ENCODE measurements at regions not wholly inside any gene's neighbourhood (a gene's known extent, or its start where the extent isn't known, plus 50 kb on each side); places are given as distances from the start of the nearest gene placed in this dataset.

DNA sequence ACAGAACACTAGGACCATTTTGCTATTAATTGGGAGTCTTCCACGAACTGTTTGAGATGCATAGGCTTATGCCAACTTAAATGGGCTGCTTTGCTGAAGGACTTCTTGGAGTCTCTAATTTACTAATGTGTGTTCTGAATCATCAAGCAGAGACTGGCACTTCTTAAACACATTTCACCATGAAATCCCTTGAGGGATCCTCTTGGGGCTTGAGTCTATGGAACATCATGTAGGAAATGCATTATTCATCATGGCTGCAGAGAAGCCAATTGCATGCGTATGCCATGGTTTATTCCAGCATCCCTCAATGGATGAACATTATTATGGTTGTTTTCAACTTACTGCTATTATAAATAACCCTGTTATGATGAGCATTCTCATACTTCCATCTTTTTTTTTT, 73.4 kb downstream of the FGD2 start:
- H3K27ac ChIP-seq (ENCODE audit: low read depth, low read length) = no peak overlapping the region
- no peak overlapping the region for H3K4me3 ChIP-seq (ENCODE audit: insufficient read depth, low read depth, low read length)
- no peak overlapping the region for H2AFZ ChIP-seq (ENCODE audit: low read depth, low read length)
- no peak for FAIRE-seq
- H3K79me2 ChIP-seq (ENCODE audit: insufficient read depth, low read length) = no peaks in the 10 kb centered on the region
- TF ChIP-seq, protein P1, sequence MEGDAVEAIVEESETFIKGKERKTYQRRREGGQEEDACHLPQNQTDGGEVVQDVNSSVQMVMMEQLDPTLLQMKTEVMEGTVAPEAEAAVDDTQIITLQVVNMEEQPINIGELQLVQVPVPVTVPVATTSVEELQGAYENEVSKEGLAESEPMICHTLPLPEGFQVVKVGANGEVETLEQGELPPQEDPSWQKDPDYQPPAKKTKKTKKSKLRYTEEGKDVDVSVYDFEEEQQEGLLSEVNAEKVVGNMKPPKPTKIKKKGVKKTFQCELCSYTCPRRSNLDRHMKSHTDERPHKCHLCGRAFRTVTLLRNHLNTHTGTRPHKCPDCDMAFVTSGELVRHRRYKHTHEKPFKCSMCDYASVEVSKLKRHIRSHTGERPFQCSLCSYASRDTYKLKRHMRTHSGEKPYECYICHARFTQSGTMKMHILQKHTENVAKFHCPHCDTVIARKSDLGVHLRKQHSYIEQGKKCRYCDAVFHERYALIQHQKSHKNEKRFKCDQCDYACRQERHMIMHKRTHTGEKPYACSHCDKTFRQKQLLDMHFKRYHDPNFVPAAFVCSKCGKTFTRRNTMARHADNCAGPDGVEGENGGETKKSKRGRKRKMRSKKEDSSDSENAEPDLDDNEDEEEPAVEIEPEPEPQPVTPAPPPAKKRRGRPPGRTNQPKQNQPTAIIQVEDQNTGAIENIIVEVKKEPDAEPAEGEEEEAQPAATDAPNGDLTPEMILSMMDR (IDR thresholded peaks at IDR 0.05; ENCODE audit: insufficient read depth, low read depth, low read length) = no peak
- no peak for TF ChIP-seq EZH2 (IDR thresholded peaks at IDR 0.05; ENCODE audit: insufficient read depth, low read length)
- no peak overlapping the region for H3K4me2 ChIP-seq (ENCODE audit: low read length)
- H3K4me1 ChIP-seq (ENCODE audit: insufficient read depth, low read length) = peaks cover 12% of the 10 kb centered on the region
- no peaks in the 10 kb centered on the region for H3K9me3 ChIP-seq (ENCODE audit: insufficient read depth, low read depth, low read length)
- DNase-seq (ENCODE audit: low read depth) = no peak
- H3K36me3 ChIP-seq (ENCODE audit: insufficient read depth, low read length) = no peaks in the 10 kb centered on the region
- H3K9ac ChIP-seq (ENCODE audit: low read length) = no peak overlapping the region
- Mint-ChIP-seq H3K27ac (ENCODE audit: unreplicated experiment) (no peak overlapping the region), H3K9me3 (ENCODE audit: unreplicated experiment) (peaks cover 2% of the 10 kb centered on the region), H3K36me3 (ENCODE audit: low read depth, unreplicated experiment) (no peaks in the 10 kb centered on the region), H3K4me1 (ENCODE audit: low read depth, unreplicated experiment) (peaks cover 23% of the 10 kb centered on the region), H3K27me3 (ENCODE audit: low read depth, unreplicated experiment) (peaks cover 2% of the 10 kb centered on the region), H3K4me3 (ENCODE audit: unreplicated experiment) (no peak overlapping the region)
- H3K27me3 ChIP-seq (ENCODE audit: insufficient read depth, low read length) = no peaks in the 10 kb centered on the region
- H4K20me1 ChIP-seq (ENCODE audit: insufficient read depth, low read length) = no peaks in the 10 kb centered on the region

DNA sequence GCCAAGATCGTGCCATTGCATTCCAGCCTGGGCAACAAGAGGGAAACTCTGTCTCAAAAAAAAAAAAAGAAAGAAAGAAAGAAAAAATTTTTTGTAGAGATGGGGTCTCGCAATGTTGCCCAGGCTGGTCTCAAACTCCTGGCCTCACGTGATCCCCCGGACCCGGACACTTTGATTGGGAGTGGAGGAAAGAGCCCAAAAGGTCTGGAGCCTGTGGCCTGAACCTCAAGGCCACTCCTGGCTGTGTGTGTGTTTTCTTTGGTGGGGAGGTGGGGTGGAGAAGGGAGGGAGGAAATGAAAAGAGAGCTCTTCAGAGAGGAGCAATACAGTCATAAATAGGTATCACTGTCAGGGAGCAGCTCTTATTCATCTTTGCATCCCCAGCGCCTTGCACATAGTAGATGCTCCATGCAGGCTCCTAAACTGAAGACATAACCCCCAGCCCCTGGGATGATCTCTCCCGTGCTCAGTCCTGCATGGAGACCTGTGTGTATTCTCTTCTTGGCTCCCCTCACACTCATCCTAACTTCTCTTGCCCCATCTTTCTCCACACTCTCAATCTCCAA, 75.7 kb downstream of the FGD2 start:
- Mint-ChIP-seq H3K4me3 (ENCODE audit: unreplicated experiment) (no peak overlapping the region), H3K9me3 (ENCODE audit: unreplicated experiment) (peaks cover 2% of the 10 kb centered on the region), H3K4me1 (ENCODE audit: low read depth, unreplicated experiment) (peaks cover 19% of the 10 kb centered on the region), H3K27ac (ENCODE audit: unreplicated experiment) (no peak overlapping the region), H3K27me3 (ENCODE audit: low read depth, unreplicated experiment) (peaks cover 2% of the 10 kb centered on the region), H3K36me3 (ENCODE audit: low read depth, unreplicated experiment) (no peaks in the 10 kb centered on the region)
- H4K20me1 ChIP-seq (ENCODE audit: insufficient read depth, low read length) = no peaks in the 10 kb centered on the region
- H3K9me3 ChIP-seq (ENCODE audit: insufficient read depth, low read depth, low read length) = no peaks in the 10 kb centered on the region
- H3K9ac ChIP-seq (ENCODE audit: low read length) = no peak overlapping the region
- H3K27ac ChIP-seq (ENCODE audit: low read depth, low read length) = no peak overlapping the region
- H3K4me3 ChIP-seq (ENCODE audit: insufficient read depth, low read depth, low read length) = no peak overlapping the region
- H3K27me3 ChIP-seq (ENCODE audit: insufficient read depth, low read length) = no peaks in the 10 kb centered on the region
- TF ChIP-seq, protein P1 (IDR thresholded peaks at IDR 0.05; ENCODE audit: insufficient read depth, low read depth, low read length) = no peak
- TF ChIP-seq EZH2 (IDR thresholded peaks at IDR 0.05; ENCODE audit: insufficient read depth, low read length) = no peak
- H3K79me2 ChIP-seq (ENCODE audit: insufficient read depth, low read length) = no peaks in the 10 kb centered on the region
- peaks cover 12% of the 10 kb centered on the region for H3K4me1 ChIP-seq (ENCODE audit: insufficient read depth, low read length)
- no peaks in the 10 kb centered on the region for H3K36me3 ChIP-seq (ENCODE audit: insufficient read depth, low read length)
- FAIRE-seq (no peak), DNase-seq (ENCODE audit: low read depth) (no peak)
- no peak overlapping the region for H2AFZ ChIP-seq (ENCODE audit: low read depth, low read length)
- H3K4me2 ChIP-seq (ENCODE audit: low read length) = no peak overlapping the region

DNA sequence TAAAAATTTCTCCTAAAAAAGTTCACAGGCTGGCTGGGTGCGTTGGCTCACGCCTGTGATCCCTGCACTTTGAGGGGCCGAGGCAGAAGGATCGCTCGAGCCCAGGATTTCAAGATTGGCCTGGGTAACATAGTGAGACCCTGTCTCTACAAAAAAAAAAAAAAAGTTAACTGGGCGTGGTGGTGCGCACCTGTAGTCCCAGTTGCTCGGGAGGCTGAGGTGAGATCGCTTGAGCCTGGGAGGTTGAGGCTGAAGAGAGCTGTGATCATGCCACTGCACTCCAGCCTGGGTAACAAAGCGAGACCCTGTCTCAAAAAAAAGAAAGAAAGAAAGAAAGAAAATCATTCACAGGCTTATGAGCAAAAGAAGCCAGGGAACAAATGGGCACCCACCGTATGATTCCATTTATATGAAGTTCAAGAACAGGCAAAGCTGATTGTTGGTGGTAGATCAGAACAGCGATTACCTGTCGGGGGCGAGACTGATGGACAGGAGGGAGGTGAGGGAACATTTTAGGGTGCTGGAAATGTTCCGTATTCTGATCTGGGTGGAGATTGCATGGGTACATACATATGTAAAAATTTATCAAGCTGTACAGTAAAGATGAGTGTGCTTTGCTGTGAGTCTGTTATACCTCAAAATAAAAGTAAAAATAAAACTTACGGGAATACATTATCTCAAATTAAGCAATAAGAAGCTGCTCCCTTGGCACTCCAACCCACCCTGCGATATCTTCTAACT, 77.1 kb downstream of the FGD2 start:
- Mint-ChIP-seq H3K27ac (ENCODE audit: unreplicated experiment) (no peak overlapping the region), H3K4me1 (ENCODE audit: low read depth, unreplicated experiment) (peaks cover 15% of the 10 kb centered on the region), H3K27me3 (ENCODE audit: low read depth, unreplicated experiment) (no peaks in the 10 kb centered on the region), H3K36me3 (ENCODE audit: low read depth, unreplicated experiment) (no peaks in the 10 kb centered on the region), H3K4me3 (ENCODE audit: unreplicated experiment) (no peak overlapping the region), H3K9me3 (ENCODE audit: unreplicated experiment) (peaks cover 2% of the 10 kb centered on the region)
- H2AFZ ChIP-seq (ENCODE audit: low read depth, low read length) = no peak overlapping the region
- no peaks in the 10 kb centered on the region for H4K20me1 ChIP-seq (ENCODE audit: insufficient read depth, low read length)
- DNase-seq (ENCODE audit: low read depth) = no peak
- H3K4me3 ChIP-seq (ENCODE audit: insufficient read depth, low read depth, low read length) = no peak overlapping the region
- TF ChIP-seq, protein P1 (IDR thresholded peaks at IDR 0.05; ENCODE audit: insufficient read depth, low read depth, low read length) = no peak
- TF ChIP-seq EZH2 (IDR thresholded peaks at IDR 0.05; ENCODE audit: insufficient read depth, low read length) = no peak
- no peaks in the 10 kb centered on the region for H3K79me2 ChIP-seq (ENCODE audit: insufficient read depth, low read length)
- H3K4me1 ChIP-seq (ENCODE audit: insufficient read depth, low read length) = peaks cover 11% of the 10 kb centered on the region
- H3K36me3 ChIP-seq (ENCODE audit: insufficient read depth, low read length) = no peaks in the 10 kb centered on the region
- no peak for FAIRE-seq
- H3K27ac ChIP-seq (ENCODE audit: low read depth, low read length) = no peak overlapping the region
- no peak overlapping the region for H3K9ac ChIP-seq (ENCODE audit: low read length)
- no peak overlapping the region for H3K4me2 ChIP-seq (ENCODE audit: low read length)
- no peaks in the 10 kb centered on the region for H3K27me3 ChIP-seq (ENCODE audit: insufficient read depth, low read length)
- no peaks in the 10 kb centered on the region for H3K9me3 ChIP-seq (ENCODE audit: insufficient read depth, low read depth, low read length)
